HepG2 (cell line): ENCODE measurements at regions not wholly inside any gene's neighbourhood (a gene's known extent, or its start where the extent isn't known, plus 50 kb on each side); places are given as distances from the start of the nearest gene placed in this dataset.

ENCODE experiments used
- ATAC-seq: fragments of 200-7000 bp; cut with Tn5 transposase; 3 replicates; pipeline ENCODE4 v1.9.1; 2020; ENCODE audit warnings: mild to moderate bottlenecking, moderate library complexity
- BruUV-seq: library from RNA; stranded (reverse); fragments of 400-500 nt; replicated peaks from 2 replicates; lab custom pipeline; 2021; lab: Mats Ljungman, UMichigan
- CTCF ChIA-PET: fragments of 300-600 bp; formaldehyde crosslinking; extraction: SDS; loops from one replicate; lab custom pipeline; 2021; ENCODE audit warnings: low total read pairs, inconsistent platforms, low intra/inter-chr PET ratio; lab: Yijun Ruan, JAX
- POLR2A ChIA-PET: fragments of 350-600 bp; sonication (Branson Sonifier 250); formaldehyde crosslinking; loops from one replicate; lab custom pipeline; 2020; ENCODE audit warnings: antibody characterized with exemption, inconsistent platforms; lab: Yijun Ruan, JAX
- DNase-seq: peaks from one replicate; pipeline ENCODE4 v3.0.0-alpha.2; 2015; ENCODE audit warnings: low spot score
- FAIRE-seq: peaks from 3 replicates; lab custom pipeline; 2011; peaks lifted over from hg19 to GRCh38; lab: Jason Lieb, UNC
- H2AFZ ChIP-seq: one replicate; pipeline ENCODE4 v1.6.1; 2011; ENCODE audit warnings: low read length, inconsistent platforms
- H3K27ac ChIP-seq: fragments of 300-600 bp; 3 replicates; pipeline ENCODE4 v1.8.0; 2011; ENCODE audit warnings: mixed run types, mild to moderate bottlenecking, mixed read lengths, low read length, inconsistent platforms; ENCODE audit not compliant: insufficient read depth; ENCODE audit errors: extremely low read length
- H3K27me3 ChIP-seq, 2 experiments: fragments of 200-600 bp in 1 of 2; 2 replicates in 1 of 2; 3 replicates in 1 of 2; pipeline versions ENCODE4 v1.6.0 to v1.8.0; 2011; ENCODE audit warnings: low read length in 2 of 2, mild to moderate bottlenecking in 2 of 2, moderate library complexity in 2 of 2, inconsistent platforms in 1 of 2; ENCODE audit not compliant: insufficient read depth in 2 of 2, control insufficient read depth in 1 of 2
- H3K36me3 ChIP-seq, 2 experiments: fragments of 200-600 bp in 1 of 2; replicated peaks in 1 of 2; 2 replicates in 1 of 2; 3 replicates in 1 of 2; pipeline versions ENCODE4 v1.5.1 to v1.8.0; 2011; ENCODE audit warnings: low read length in 2 of 2, inconsistent platforms in 1 of 2; ENCODE audit not compliant: insufficient read depth in 2 of 2, control insufficient read depth in 1 of 2
- H3K4me1 ChIP-seq: 2 replicates; pipeline ENCODE4 v1.5.1; 2012; ENCODE audit warnings: low read length, inconsistent platforms; ENCODE audit not compliant: insufficient read depth
- H3K4me2 ChIP-seq: 2 replicates; pipeline ENCODE4 v1.6.0; 2011; ENCODE audit warnings: low read depth, low read length, inconsistent platforms
- H3K4me3 ChIP-seq, 3 experiments: fragments of 200-600 bp in 1 of 3; sonication (generic), shearing (Covaris generic) in 1 of 3; replicated peaks in 1 of 3; 2 replicates each; pipeline ENCODE4 v1.5.1; 2011 to 2016; ENCODE audit warnings: low read length in 3 of 3, inconsistent platforms in 2 of 3, low read depth in 2 of 3, mild to moderate bottlenecking in 2 of 3, control low read depth in 1 of 3, mixed read lengths in 1 of 3; ENCODE audit not compliant: insufficient read depth in 1 of 3
- H3K79me2 ChIP-seq: one replicate; pipeline ENCODE4 v1.6.1; 2011; ENCODE audit warnings: low read length, inconsistent platforms; ENCODE audit not compliant: insufficient read depth
- H3K9ac ChIP-seq: 2 replicates; pipeline ENCODE4 v1.6.0; 2011; ENCODE audit warnings: mild to moderate bottlenecking, low read depth, low read length, inconsistent platforms; ENCODE audit not compliant: insufficient read depth
- H3K9me3 ChIP-seq: 2 replicates; pipeline ENCODE4 v1.5.1; 2012; ENCODE audit warnings: mild to moderate bottlenecking, low read length
- H4K20me1 ChIP-seq: 2 replicates; pipeline ENCODE4 v1.6.0; 2011; ENCODE audit warnings: inconsistent platforms, mild to moderate bottlenecking, low read length, moderate library complexity; ENCODE audit not compliant: insufficient read depth
- EED ChIP-seq: sonication (generic); formaldehyde crosslinking; IDR thresholded peaks from 2 replicates; pipeline ENCODE4 v1.5.0; 2020; ENCODE audit warnings: mild to moderate bottlenecking, missing genetic modification reagents
- IKZF4 ChIP-seq: sonication (generic); formaldehyde crosslinking; IDR thresholded peaks from 2 replicates; pipeline ENCODE4 v1.5.1; 2020; ENCODE audit warnings: borderline replicate concordance, mild to moderate bottlenecking, low read depth, missing genetic modification reagents; ENCODE audit errors: not compliant biosample characterization
- KLF16 ChIP-seq, 2 experiments: sonication (generic) in 1 of 2; formaldehyde crosslinking in 1 of 2; IDR thresholded peaks; 2 replicates each; pipeline versions ENCODE4 v1.6.1 to v1.8.0; 2016 to 2023; ENCODE audit warnings: missing genetic modification reagents in 2 of 2, missing compliant biosample characterization in 1 of 2
- MYPOP ChIP-seq: sonication (generic); formaldehyde crosslinking; IDR thresholded peaks from 2 replicates; pipeline ENCODE4 v1.8.1; 2023; ENCODE audit warnings: mild to moderate bottlenecking, moderate library complexity, missing genetic modification reagents
- NONO ChIP-seq, 2 experiments: fragments of 450-650 bp in 1 of 2; sonication (generic) in 1 of 2; formaldehyde crosslinking in 1 of 2; IDR thresholded peaks in 1 of 2; conservative IDR thresholded peaks in 1 of 2; 2 replicates each; pipeline versions ENCODE4 v1.6.1 to v1.8.0; 2017 to 2022; ENCODE audit warnings: mild to moderate bottlenecking in 1 of 2, missing genetic modification reagents in 1 of 2, moderate library complexity in 1 of 2
- SNAPC4 ChIP-seq: sonication (generic); formaldehyde crosslinking; IDR thresholded peaks from 2 replicates; pipeline ENCODE4 v1.4.0; 2020; ENCODE audit warnings: mild to moderate bottlenecking, missing genetic modification reagents
- ZNF510 ChIP-seq: sonication (generic); formaldehyde crosslinking; IDR thresholded peaks from 2 replicates; pipeline ENCODE4 v1.4.0; 2020; ENCODE audit warnings: low read depth, mild to moderate bottlenecking, missing genetic modification reagents
- ZNF512 ChIP-seq: sonication (generic); formaldehyde crosslinking; IDR thresholded peaks from 2 replicates; pipeline ENCODE4 v1.4.0; 2020; ENCODE audit warnings: mild to moderate bottlenecking, missing genetic modification reagents
- WGBS: methylation state at CpG from one replicate; pipeline ENCODE4 v1.1.6; 2017; ENCODE audit warnings: low lambda C conversion rate; 5-methylcytosine and 5-hydroxymethylcytosine counted together
- in situ Hi-C: cut with HindIII; loops from 2 replicates; pipeline ENCODE4 v1.10.0; 2017; ENCODE audit warnings: low pct_unique_long_range_greater_than_20kb; ENCODE audit not compliant: extremely low pct_ligation_motif_present
- intact Hi-C: fragments of 100-400 bp; cut with micrococcal nuclease; formaldehyde crosslinking; loops from one replicate; pipeline ENCODE4 v1.10.0; 2022; ENCODE audit not compliant: unreplicated experiment

GRCh38 chr4:117383468-117383867, 298.1 kb upstream of the TRAM1L1 start:
- Histone ChIP-seq H3K27me3 (no peaks in the 10 kb centered on the region), H4K20me1 (no peaks in the 10 kb centered on the region), H3K79me2 (no peaks in the 10 kb centered on the region), H3K4me1 (no peaks in the 10 kb centered on the region)
- 0% methylated on average over 1 of the region's 1 CpG for WGBS
- POLR2A ChIA-PET = no interaction called here
- intact Hi-C loops = no loop called here
- in situ Hi-C loops = no loop called here
- no peak for FAIRE-seq
- TF ChIP-seq NONO (IDR thresholded peaks at IDR 0.05) (no peak), NONO (CRISPR knock-in tag; conservative IDR thresholded peaks at IDR 0.05) (no peak), IKZF4 (CRISPR knock-in tag) (no peak), ZNF510 (CRISPR knock-in tag) (no peak), KLF16 (CRISPR knock-in tag; IDR thresholded peaks at IDR 0.05) (no peak), EED (CRISPR knock-in tag) (no peak)
- TF ChIP-seq, all 625 proteins: peak for 0
- no TSS peak for BruUV-seq
- Histone ChIP-seq H3K36me3 (no peaks in the 10 kb centered on the region), H3K9me3 (no peaks in the 10 kb centered on the region), H3K4me3 (no peak overlapping the region), H2AFZ (no peak overlapping the region), H3K27ac (no peak overlapping the region), H3K9ac (no peak overlapping the region), H3K4me2 (no peak overlapping the region)
- CTCF ChIA-PET = no interaction called here
- no peak for DNase-seq
- no peak for ATAC-seq

- BruUV-seq = no TSS peak
- intact Hi-C loops = no loop called here
- POLR2A ChIA-PET = no interaction called here
- no peak for TF ChIP-seq ZNF512 (CRISPR knock-in tag)
- TF ChIP-seq MYPOP (CRISPR knock-in tag) = no peak
- no peak for TF ChIP-seq SNAPC4 (CRISPR knock-in tag)
Observed at GRCh38 chr4:117385526-117385925, 300.1 kb upstream of the TRAM1L1 start.

More at GRCh38 chr4:117385526-117385925, 300.1 kb upstream of the TRAM1L1 start:
- H3K9ac ChIP-seq = no peak overlapping the region
- no peaks in the 10 kb centered on the region for H3K4me1 ChIP-seq
- no peak overlapping the region for H3K4me2 ChIP-seq
- H3K4me3 ChIP-seq = no peak overlapping the region
- FAIRE-seq (no peak), DNase-seq (no peak), ATAC-seq (no peak)
- H3K79me2 ChIP-seq = no peaks in the 10 kb centered on the region
- H2AFZ ChIP-seq = no peak overlapping the region
- no peaks in the 10 kb centered on the region for H4K20me1 ChIP-seq
- in situ Hi-C loops = no loop called here
- no peaks in the 10 kb centered on the region for H3K9me3 ChIP-seq
- H3K36me3 ChIP-seq = no peaks in the 10 kb centered on the region
- no peaks in the 10 kb centered on the region for H3K27me3 ChIP-seq
- CTCF ChIA-PET = no interaction called here
- no peak overlapping the region for H3K27ac ChIP-seq
- WGBS = 0% methylated on average over 1 of the region's 1 CpG
